ENCODE measurements at regions not wholly inside any gene's neighbourhood (a gene's known extent, or its start where the extent isn't known, plus 50 kb on each side); places are given as distances from the start of the nearest gene placed in this dataset.
A peak's percentile ranks its signal among the peaks of the same experiment; 100 is the strongest.

- H3K4me3 Mint-ChIP-seq (ENCODE audit: unreplicated experiment) = no peak overlapping the region
- no peaks in the 10 kb centered on the region for H3K36me3 Mint-ChIP-seq (ENCODE audit: insufficient read depth, unreplicated experiment)
- ChIA-PET CTCF (interaction anchor here (0.6 kb wide), 1 partner anchor 173 kb away, joined by 3 read pairs; no protein-coding TSS in a partner anchor), POLR2A (no interaction called here)
- TF ChIP-seq CTCF (IDR thresholded peaks at IDR 0.05; ENCODE audit: unreplicated experiment) = no peak
- intact Hi-C loops (cut with micrococcal nuclease) = no loop called here
- DNase-seq (ENCODE audit: unreplicated experiment) = no peak
- H3K4me1 Mint-ChIP-seq (ENCODE audit: insufficient read depth, unreplicated experiment) = no peaks in the 10 kb centered on the region
- no TSS peak for BruUV-seq (replicated peaks)
- H3K27me3 Mint-ChIP-seq (ENCODE audit: insufficient read depth, unreplicated experiment) = peaks cover 10% of the 10 kb centered on the region
- no peaks in the 10 kb centered on the region for H3K9me3 Mint-ChIP-seq (ENCODE audit: unreplicated experiment)
- H3K27ac Mint-ChIP-seq (ENCODE audit: low read depth, unreplicated experiment) = no peak overlapping the region
Observed at GRCh38 chr13:72544042-72544441, 183.4 kb downstream of the MZT1 start.

GRCh38 chr13:72542241-72542640, 185.2 kb downstream of the MZT1 start:
- BruUV-seq (replicated peaks) = no TSS peak
- intact Hi-C loops (cut with micrococcal nuclease) = no loop called here
- ChIA-PET CTCF (no interaction called here), POLR2A (interaction anchor here (0.7 kb wide), 1 partner anchor 11 kb away, joined by 3 read pairs; no protein-coding TSS in a partner anchor)
- no peak overlapping the region for H3K4me3 Mint-ChIP-seq (ENCODE audit: unreplicated experiment)
- no peaks in the 10 kb centered on the region for H3K9me3 Mint-ChIP-seq (ENCODE audit: unreplicated experiment)
- no peaks in the 10 kb centered on the region for H3K36me3 Mint-ChIP-seq (ENCODE audit: insufficient read depth, unreplicated experiment)
- H3K4me1 Mint-ChIP-seq (ENCODE audit: insufficient read depth, unreplicated experiment) = no peaks in the 10 kb centered on the region
- no peak for TF ChIP-seq CTCF (IDR thresholded peaks at IDR 0.05; ENCODE audit: unreplicated experiment)
- no peak overlapping the region for H3K27ac Mint-ChIP-seq (ENCODE audit: low read depth, unreplicated experiment)
- H3K27me3 Mint-ChIP-seq (ENCODE audit: insufficient read depth, unreplicated experiment) = peaks cover 10% of the 10 kb centered on the region
- DNase-seq (ENCODE audit: unreplicated experiment) = no peak

GRCh38 chr13:72541674-72542073, 185.8 kb downstream of the MZT1 start:
- no peak overlapping the region for H3K4me3 Mint-ChIP-seq (ENCODE audit: unreplicated experiment)
- intact Hi-C loops (cut with micrococcal nuclease) = no loop called here
- ChIA-PET POLR2A (no interaction called here), CTCF (no interaction called here)
- no peaks in the 10 kb centered on the region for H3K9me3 Mint-ChIP-seq (ENCODE audit: unreplicated experiment)
- no peaks in the 10 kb centered on the region for H3K36me3 Mint-ChIP-seq (ENCODE audit: insufficient read depth, unreplicated experiment)
- DNase-seq (ENCODE audit: unreplicated experiment) = peak; percentile 13
- H3K27ac Mint-ChIP-seq (ENCODE audit: low read depth, unreplicated experiment) = no peak overlapping the region
- peaks cover 10% of the 10 kb centered on the region for H3K27me3 Mint-ChIP-seq (ENCODE audit: insufficient read depth, unreplicated experiment)
- TF ChIP-seq CTCF (IDR thresholded peaks at IDR 0.05; ENCODE audit: unreplicated experiment) = no peak
- no peaks in the 10 kb centered on the region for H3K4me1 Mint-ChIP-seq (ENCODE audit: insufficient read depth, unreplicated experiment)
- BruUV-seq (replicated peaks) = no TSS peak

- no peaks in the 10 kb centered on the region for H3K9me3 Mint-ChIP-seq (ENCODE audit: unreplicated experiment)
- no peaks in the 10 kb centered on the region for H3K4me1 Mint-ChIP-seq (ENCODE audit: insufficient read depth, unreplicated experiment)
- CTCF ChIA-PET = no interaction called here
- intact Hi-C loops (cut with micrococcal nuclease) = no loop called here
- no peak overlapping the region for H3K27ac Mint-ChIP-seq (ENCODE audit: low read depth, unreplicated experiment)
- H3K4me3 Mint-ChIP-seq (ENCODE audit: unreplicated experiment) = no peak overlapping the region
- DNase-seq (ENCODE audit: unreplicated experiment) = no peak
- no TSS peak for BruUV-seq (replicated peaks)
- peaks cover 10% of the 10 kb centered on the region for H3K27me3 Mint-ChIP-seq (ENCODE audit: insufficient read depth, unreplicated experiment)
- POLR2A ChIA-PET = no interaction called here
- TF ChIP-seq CTCF (IDR thresholded peaks at IDR 0.05; ENCODE audit: unreplicated experiment) = no peak
- no peaks in the 10 kb centered on the region for H3K36me3 Mint-ChIP-seq (ENCODE audit: insufficient read depth, unreplicated experiment)
Observed at GRCh38 chr13:72540881-72541280, 186.5 kb downstream of the MZT1 start.

Measured in MCF 10A (cell line).